Stimulated activated CD4-positive, alpha-beta T cell treated with anti-CD3 and anti-CD28 coated beads, Interleukin-12 subunit alpha, Interleukin-12 subunit beta, amount 100 ng/mL, for 4 hours (primary cell): ENCODE measurements at regions not wholly inside any gene's neighbourhood (a gene's known extent, or its start where the extent isn't known, plus 50 kb on each side); places are given as distances from the start of the nearest gene placed in this dataset.
"Not testable (repeated sequence)": the region's sequence is repeated elsewhere in the genome, so short reads cannot be mapped to it uniquely, and the experiment has no call there.

Experiments
- DNase-seq: peaks from one replicate; pipeline ENCODE4 v3.0.0-alpha.2; 2020

- not testable (repeated sequence) for DNase-seq
Measured at GRCh38 chr9:126190994-126191393, 135.6 kb upstream of the MVB12B start.

GRCh38 chr9:126198854-126199253 lies 127.8 kb upstream of the MVB12B start:
- no peak for DNase-seq

GRCh38 chr9:126203313-126203712 lies 123.3 kb upstream of the MVB12B start:
- no peak for DNase-seq

- DNase-seq = no peak
Measured at GRCh38 chr9:126204197-126204596, 122.4 kb upstream of the MVB12B start.

- no peak for DNase-seq
Measured at GRCh38 chr9:126204708-126205225, 121.9 kb upstream of the MVB12B start.

GRCh38 chr9:126205265-126205664 lies 121.4 kb upstream of the MVB12B start:
- no peak for DNase-seq

GRCh38 chr9:126205845-126206498 lies 120.7 kb upstream of the MVB12B start:
- DNase-seq = no peak

GRCh38 chr9:126207256-126207655 lies 119.4 kb upstream of the MVB12B start:
- DNase-seq = no peak

- DNase-seq = no peak
Measured at GRCh38 chr9:126208216-126208758, 118.3 kb upstream of the MVB12B start.

- no peak for DNase-seq
Measured at GRCh38 chr9:126211441-126212074, 115.1 kb upstream of the MVB12B start.

- no peak for DNase-seq
Measured at GRCh38 chr9:126215486-126215885, 111.1 kb upstream of the MVB12B start.

- no peak for DNase-seq
Measured at GRCh38 chr9:126216826-126217225, 109.8 kb upstream of the MVB12B start.

GRCh38 chr9:126217250-126217653 lies 109.4 kb upstream of the MVB12B start:
- DNase-seq = no peak

- no peak for DNase-seq
Measured at GRCh38 chr9:126217797-126218196, 108.8 kb upstream of the MVB12B start.

- no peak for DNase-seq
Measured at GRCh38 chr9:126218359-126219125, 108.1 kb upstream of the MVB12B start.

- DNase-seq = no peak
Measured at GRCh38 chr9:126219166-126219565, 107.5 kb upstream of the MVB12B start.

GRCh38 chr9:126219648-126220063 lies 107.0 kb upstream of the MVB12B start:
- DNase-seq = no peak

GRCh38 chr9:126221480-126221879 lies 105.1 kb upstream of the MVB12B start:
- DNase-seq = no peak

- DNase-seq = no peak
Measured at GRCh38 chr9:126222363-126222834, 104.2 kb upstream of the MVB12B start.

GRCh38 chr9:126222835-126223431 lies 103.7 kb upstream of the MVB12B start:
- no peak for DNase-seq

- no peak for DNase-seq
Measured at GRCh38 chr9:126223798-126224531, 102.7 kb upstream of the MVB12B start.
